HCT116 (cell line): ENCODE measurements at regions not wholly inside any gene's neighbourhood (a gene's known extent, or its start where the extent isn't known, plus 50 kb on each side); places are given as distances from the start of the nearest gene placed in this dataset.

Experiments used
- ATAC-seq: fragments of 200-7000 bp; cut with Tn5 transposase; 2 replicates; pipeline ENCODE4 v1.9.1; 2020; ENCODE audit warnings: mild to moderate bottlenecking, moderate library complexity
- BruUV-seq: library from RNA; stranded (reverse); fragments of 400-500 nt; replicated peaks from 2 replicates; lab custom pipeline; 2021; lab: Mats Ljungman, UMichigan
- CTCF ChIA-PET: fragments of 300-600 bp; sonication (Branson Sonifier 250); formaldehyde crosslinking; loops from one replicate; lab custom pipeline; 2021; ENCODE audit warnings: antibody characterized with exemption; lab: Charles Lee
- POLR2A ChIA-PET: fragments of 300-600, 350-600 bp; sonication (Branson Sonifier 250); formaldehyde crosslinking; loops from one replicate; lab custom pipeline; 2021; ENCODE audit warnings: antibody characterized with exemption; lab: Charles Lee
- RAD21 ChIA-PET, 2 experiments: fragments of 300-600 bp; sonication (Branson Sonifier 250); formaldehyde crosslinking; loops; one replicate each; lab custom pipeline; 2023; ENCODE audit warnings: low total read pairs in 2 of 2; ENCODE audit not compliant: uncharacterized antibody in 2 of 2, unreplicated experiment in 2 of 2, low non-redundant PET in 1 of 2; lab: Charles Lee
- DNase-seq: peaks from one replicate; pipeline ENCODE4 v3.0.0-alpha.2; 2010; ENCODE audit warnings: low read depth, low spot score
- H2AFZ ChIP-seq: fragments of 200-600 bp; shearing (Covaris generic), sonication (generic); 2 replicates; pipeline ENCODE4 v1.6.1; 2017; ENCODE audit warnings: low read depth, mixed run types, mixed read lengths, antibody characterized with exemption, low read length; ENCODE audit not compliant: poor library complexity, severe bottlenecking
- H3K27ac ChIP-seq: 2 replicates; pipeline ENCODE4 v1.5.1; 2012; ENCODE audit warnings: low read depth, low read length
- H3K27me3 ChIP-seq: fragments of 200-600 bp; sonication (generic); 2 replicates; pipeline ENCODE4 v1.6.1; 2016; ENCODE audit warnings: mixed run types, low read length, mixed read lengths; ENCODE audit not compliant: insufficient read depth
- H3K36me3 ChIP-seq, 2 experiments: fragments of 200-500 bp in 1 of 2; fragments of 200-600 bp in 1 of 2; sonication (Bioruptor generic) in 1 of 2; sonication (generic) in 1 of 2; 2 replicates each; pipeline versions ENCODE4 v1.5.1 to v1.6.1; 2014 to 2016; ENCODE audit warnings: low read length in 2 of 2, inconsistent platforms in 1 of 2, mixed read lengths in 1 of 2, mixed run types in 1 of 2; ENCODE audit not compliant: insufficient read depth in 2 of 2, control insufficient read depth in 1 of 2
- H3K4me1 ChIP-seq, 2 experiments: fragments of 200-600 bp in 1 of 2; sonication (generic) in 1 of 2; 2 replicates each; pipeline versions ENCODE4 v1.5.1 to v1.6.1; 2012 to 2017; ENCODE audit warnings: low read length in 2 of 2, inconsistent platforms in 1 of 2, mild to moderate bottlenecking in 1 of 2, mixed read lengths in 1 of 2, mixed run types in 1 of 2, moderate library complexity in 1 of 2; ENCODE audit not compliant: insufficient read depth in 2 of 2, control insufficient read depth in 1 of 2
- H3K4me2 ChIP-seq: fragments of 200-600 bp; sonication (generic); 2 replicates; pipeline ENCODE4 v1.6.1; 2017; ENCODE audit warnings: mixed run types, low read length, mixed read lengths
- H3K4me3 ChIP-seq, 2 experiments: fragments of 200-600 bp in 1 of 2; sonication (generic) in 1 of 2; replicated peaks in 1 of 2; 2 replicates each; pipeline ENCODE4 v1.5.1; 2011 to 2016; ENCODE audit warnings: low read length in 2 of 2, control low read depth in 1 of 2, low read depth in 1 of 2, mild to moderate bottlenecking in 1 of 2, mixed read lengths in 1 of 2, mixed run types in 1 of 2
- H3K79me2 ChIP-seq: fragments of 200-600 bp; sonication (generic); 2 replicates; pipeline ENCODE4 v1.6.1; 2017; ENCODE audit warnings: mild to moderate bottlenecking, mixed run types, low read length, moderate library complexity, mixed read lengths; ENCODE audit not compliant: insufficient read depth
- H3K9ac ChIP-seq: fragments of 200-600 bp; sonication (generic); 2 replicates; pipeline ENCODE4 v1.6.1; 2016; ENCODE audit warnings: low read length, mixed read lengths
- H3K9me2 ChIP-seq: fragments of 200-600 bp; sonication (generic), shearing (Covaris generic); 2 replicates; pipeline ENCODE4 v1.6.1; 2017; ENCODE audit warnings: mixed run types, mild to moderate bottlenecking, moderate library complexity; ENCODE audit not compliant: insufficient read depth
- H3K9me3 ChIP-seq, 2 experiments: fragments of 200-500 bp in 1 of 2; fragments of 200-600 bp in 1 of 2; sonication (Bioruptor generic) in 1 of 2; sonication (generic) in 1 of 2; 2 replicates each; pipeline ENCODE4 v1.6.1; 2014 to 2017; ENCODE audit warnings: low read length in 2 of 2, mixed read lengths in 2 of 2, inconsistent platforms in 1 of 2, low read depth in 1 of 2, mild to moderate bottlenecking in 1 of 2, mixed run types in 1 of 2, moderate library complexity in 1 of 2; ENCODE audit not compliant: control insufficient read depth in 1 of 2, insufficient read depth in 1 of 2
- H4K20me1 ChIP-seq: fragments of 200-600 bp; sonication (generic), shearing (Covaris generic); 2 replicates; pipeline ENCODE4 v1.6.1; 2017; ENCODE audit warnings: mixed run types, mild to moderate bottlenecking, moderate library complexity; ENCODE audit not compliant: insufficient read depth
- FOSL1 ChIP-seq: IDR thresholded peaks from 2 replicates; pipeline ENCODE4 v1.6.1; 2012; ENCODE audit warnings: low read depth
- RAD21 ChIP-seq: IDR thresholded peaks from 2 replicates; pipeline ENCODE4 v1.6.1; 2012; ENCODE audit warnings: low read depth, mild to moderate bottlenecking
- SP1 ChIP-seq: IDR thresholded peaks from 2 replicates; pipeline ENCODE4 v1.6.1; 2012; ENCODE audit warnings: low read depth
- YY1 ChIP-seq: IDR thresholded peaks from 2 replicates; pipeline ENCODE4 v1.6.1; 2011; ENCODE audit warnings: low read length, low read depth, moderate library complexity, mild to moderate bottlenecking; ENCODE audit not compliant: insufficient replicate concordance; ENCODE audit errors: extremely low read depth
- ZFX ChIP-seq: fragments of 450-650 bp; IDR thresholded peaks from 2 replicates; pipeline ENCODE4 v1.6.1; 2017
- intact Hi-C: fragments of 100-400 bp; cut with micrococcal nuclease; formaldehyde crosslinking; loops from 2 replicates; pipeline ENCODE4 v1.10.0; 2022
- TF ChIP-seq, protein P1 (sequence below): IDR thresholded peaks from 2 replicates; pipeline ENCODE4 v1.6.1; 2011; ENCODE audit warnings: mild to moderate bottlenecking, low read length, moderate library complexity; ENCODE audit not compliant: insufficient replicate concordance; ENCODE audit errors: extremely low read depth
- TF ChIP-seq, protein P2 (sequence below): IDR thresholded peaks from 2 replicates; pipeline ENCODE4 v1.6.1; 2012
- TF ChIP-seq, protein P3 (sequence below): IDR thresholded peaks from 2 replicates; pipeline ENCODE4 v1.6.1; 2012

DNA sequence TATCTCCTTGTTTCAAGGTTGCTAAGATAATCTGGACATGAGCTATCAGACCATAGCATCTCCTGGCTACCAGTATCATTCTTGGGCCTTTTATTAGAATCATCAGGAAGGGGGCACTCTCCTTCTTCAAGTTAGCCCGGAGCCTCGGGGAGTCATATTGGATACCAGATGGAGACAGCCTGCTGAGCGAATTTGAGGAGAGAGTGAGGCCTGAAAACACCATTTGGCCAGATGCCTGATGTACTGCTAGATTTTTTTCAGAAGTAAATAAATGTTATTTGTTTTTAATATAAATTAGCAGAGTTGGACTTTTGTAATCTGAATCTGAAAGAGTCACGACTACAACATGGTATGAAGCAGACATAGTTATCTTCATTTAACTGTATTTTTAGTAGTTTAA, 848.6 kb downstream of the IGSF11 start:
- no TSS peak for BruUV-seq
- ChIA-PET POLR2A (no interaction called here), CTCF (no interaction called here), RAD21 (no interaction called here)
- no peaks in the 10 kb centered on the region for H3K9me3 ChIP-seq
- no peaks in the 10 kb centered on the region for H3K27me3 ChIP-seq
- H3K4me3 ChIP-seq = no peak overlapping the region
- no peak overlapping the region for H3K27ac ChIP-seq
- no peaks in the 10 kb centered on the region for H3K9me2 ChIP-seq
- ATAC-seq (no peak), DNase-seq (no peak)
- peak; percentile 24; the same call in 1 of the 2 replicates for TF ChIP-seq RAD21
- TF ChIP-seq, protein P1, sequence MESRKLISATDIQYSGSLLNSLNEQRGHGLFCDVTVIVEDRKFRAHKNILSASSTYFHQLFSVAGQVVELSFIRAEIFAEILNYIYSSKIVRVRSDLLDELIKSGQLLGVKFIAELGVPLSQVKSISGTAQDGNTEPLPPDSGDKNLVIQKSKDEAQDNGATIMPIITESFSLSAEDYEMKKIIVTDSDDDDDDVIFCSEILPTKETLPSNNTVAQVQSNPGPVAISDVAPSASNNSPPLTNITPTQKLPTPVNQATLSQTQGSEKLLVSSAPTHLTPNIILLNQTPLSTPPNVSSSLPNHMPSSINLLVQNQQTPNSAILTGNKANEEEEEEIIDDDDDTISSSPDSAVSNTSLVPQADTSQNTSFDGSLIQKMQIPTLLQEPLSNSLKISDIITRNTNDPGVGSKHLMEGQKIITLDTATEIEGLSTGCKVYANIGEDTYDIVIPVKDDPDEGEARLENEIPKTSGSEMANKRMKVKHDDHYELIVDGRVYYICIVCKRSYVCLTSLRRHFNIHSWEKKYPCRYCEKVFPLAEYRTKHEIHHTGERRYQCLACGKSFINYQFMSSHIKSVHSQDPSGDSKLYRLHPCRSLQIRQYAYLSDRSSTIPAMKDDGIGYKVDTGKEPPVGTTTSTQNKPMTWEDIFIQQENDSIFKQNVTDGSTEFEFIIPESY = no peak
- no peaks in the 10 kb centered on the region for H3K4me1 ChIP-seq
- no peaks in the 10 kb centered on the region for H3K36me3 ChIP-seq
- intact Hi-C loops = no loop called here
- H3K79me2 ChIP-seq = no peaks in the 10 kb centered on the region
- H2AFZ ChIP-seq = no peak overlapping the region
- H3K9ac ChIP-seq = no peak overlapping the region
- no peak overlapping the region for H3K4me2 ChIP-seq
- no peaks in the 10 kb centered on the region for H4K20me1 ChIP-seq

DNA sequence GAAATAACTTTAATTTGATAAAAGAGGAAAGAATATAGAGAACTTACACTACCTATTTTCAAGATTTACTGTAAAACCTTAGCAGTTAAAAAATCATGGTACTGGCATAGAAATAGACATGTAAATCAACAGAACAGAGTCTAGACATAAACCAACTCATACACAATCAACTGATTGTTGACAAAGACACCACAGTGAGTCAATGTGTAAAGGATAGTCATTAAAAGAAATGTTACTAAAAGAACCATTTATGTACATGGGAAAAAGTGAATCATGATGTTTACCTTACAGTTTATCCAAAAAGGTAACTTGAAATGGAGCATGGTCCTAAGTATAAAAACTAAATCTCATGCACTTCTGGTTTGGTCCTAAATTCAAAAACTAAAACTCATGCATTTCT, 847.4 kb downstream of the IGSF11 start:
- H3K4me3 ChIP-seq = no peak overlapping the region
- TF ChIP-seq, protein P2, sequence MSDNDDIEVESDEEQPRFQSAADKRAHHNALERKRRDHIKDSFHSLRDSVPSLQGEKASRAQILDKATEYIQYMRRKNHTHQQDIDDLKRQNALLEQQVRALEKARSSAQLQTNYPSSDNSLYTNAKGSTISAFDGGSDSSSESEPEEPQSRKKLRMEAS = no peak
- TF ChIP-seq YY1 (no peak), FOSL1 (no peak), ZFX (no peak), SP1 (no peak)
- TF ChIP-seq, protein P3, sequence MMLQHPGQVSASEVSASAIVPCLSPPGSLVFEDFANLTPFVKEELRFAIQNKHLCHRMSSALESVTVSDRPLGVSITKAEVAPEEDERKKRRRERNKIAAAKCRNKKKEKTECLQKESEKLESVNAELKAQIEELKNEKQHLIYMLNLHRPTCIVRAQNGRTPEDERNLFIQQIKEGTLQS = no peak
- no peak overlapping the region for H3K27ac ChIP-seq
- CTCF ChIA-PET = no interaction called here
- RAD21 ChIA-PET = no interaction called here
- ATAC-seq (no peak), DNase-seq (no peak)
- intact Hi-C loops = no loop called here
- no peaks in the 10 kb centered on the region for H4K20me1 ChIP-seq
- no peaks in the 10 kb centered on the region for H3K9me3 ChIP-seq
- H3K9ac ChIP-seq = no peak overlapping the region
- H3K4me1 ChIP-seq = no peaks in the 10 kb centered on the region
- no peaks in the 10 kb centered on the region for H3K79me2 ChIP-seq
- no peak overlapping the region for H3K4me2 ChIP-seq
- H3K27me3 ChIP-seq = no peaks in the 10 kb centered on the region
- H3K9me2 ChIP-seq = no peaks in the 10 kb centered on the region
- H2AFZ ChIP-seq = no peak overlapping the region
- no peaks in the 10 kb centered on the region for H3K36me3 ChIP-seq
- no TSS peak for BruUV-seq
- POLR2A ChIA-PET = interaction anchor here (0.6 kb wide), 1 partner anchor 17 kb away, joined by 6 read pairs; no protein-coding TSS in a partner anchor
